ENCODE measurements at regions not wholly inside any gene's neighbourhood (a gene's known extent, or its start where the extent isn't known, plus 50 kb on each side); places are given as distances from the start of the nearest gene placed in this dataset.

- TF ChIP-seq CTCF (IDR thresholded peaks at IDR 0.05; ENCODE audit: low read length) (no peak), EZH2 (optimal IDR thresholded peaks at IDR 0.05; ENCODE audit: low read depth, low read length) (no peak), EZH2phosphoT487 (IDR thresholded peaks at IDR 0.05; ENCODE audit: low read length) (no peak)
These were observed 453.2 kb upstream of the EPHA6 start for GRCh38 chr3:96361241-96361640.

Measured in MM.1S (cell line).